ENCODE measurements at regions not wholly inside any gene's neighbourhood (a gene's known extent, or its start where the extent isn't known, plus 50 kb on each side); places are given as distances from the start of the nearest gene placed in this dataset.

DNA sequence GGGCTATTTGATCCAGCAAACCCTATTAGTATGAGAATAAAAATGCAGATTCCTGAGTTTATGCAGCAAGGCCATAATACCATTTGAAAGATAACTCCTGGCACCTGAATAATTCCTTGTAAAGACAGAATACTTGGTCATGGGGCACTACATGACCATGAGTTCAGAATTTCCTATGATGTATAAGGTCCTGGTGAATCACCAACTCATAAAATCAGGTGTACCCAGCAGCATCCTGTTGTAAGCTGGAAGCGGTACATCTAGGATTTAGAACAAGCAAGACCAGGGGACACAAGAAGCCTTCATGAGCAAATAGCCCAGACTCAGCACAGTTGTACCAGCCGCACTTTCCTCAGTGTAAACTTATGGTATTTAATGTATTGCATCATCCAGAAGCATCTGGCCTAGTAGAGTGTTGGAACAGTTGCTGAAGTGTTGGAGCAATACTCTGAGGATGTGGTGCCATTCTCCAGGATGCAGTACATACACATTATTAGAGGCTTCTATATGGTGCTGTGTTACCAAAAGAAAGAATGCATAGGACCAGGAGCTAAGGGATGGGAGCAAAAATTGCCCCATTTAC, 233.4 kb downstream of the SQOR start:
- no peak overlapping the region for H3K14ac ChIP-seq (ENCODE audit: insufficient read depth, low read length)
- H4K91ac ChIP-seq (ENCODE audit: insufficient read length, low read depth, low read length): no peak overlapping the region
- H3K79me1 ChIP-seq (ENCODE audit: insufficient read depth, low read depth, low read length, poor library complexity, severe bottlenecking): no peaks in the 10 kb centered on the region
- H3K4ac ChIP-seq (ENCODE audit: low read depth, low read length): no peak overlapping the region
- no peak overlapping the region for H3K27ac ChIP-seq (ENCODE audit: insufficient read length, low read depth, low read length)
- H3K27me3 ChIP-seq (ENCODE audit: insufficient read depth, low read length): no peaks in the 10 kb centered on the region
- no peaks in the 10 kb centered on the region for H3K9me3 ChIP-seq (ENCODE audit: control insufficient read depth, low read depth, low read length)
- WGBS (ENCODE audit: extremely low coverage, insufficient read length, low lambda C conversion rate): no CpG with 5 or more reads among the region's 2 CpGs
- no peak for DNase-seq
- no peak overlapping the region for H3K23ac ChIP-seq (ENCODE audit: insufficient read length, low read depth, low read length)
- Mint-ChIP-seq H3K27me3 (ENCODE audit: low read depth) (no peaks in the 10 kb centered on the region; the same call in 1 of the 2 replicates), H3K9me3 (peaks cover 19 to 25% of the 10 kb centered on the region in 2 experiments), H3K27ac (no peak overlapping the region), H3K4me3 (no peak overlapping the region), H3K36me3 (ENCODE audit: insufficient read depth in 1 of 3, low read depth in 3 of 3) (peaks cover 0 to 7% (median 6%) of the 10 kb centered on the region in 3 experiments; a peak in 4 of 7 replicates), H3K4me1 (no peaks in the 10 kb centered on the region)
- no peak overlapping the region for H2BK15ac ChIP-seq (ENCODE audit: low read depth, low read length)
- H3K4me2 ChIP-seq (ENCODE audit: insufficient read depth, insufficient read length, low read length): no peak overlapping the region
- no peak overlapping the region for H2BK5ac ChIP-seq (ENCODE audit: insufficient read length, low read length)
- no peak overlapping the region for H4K8ac ChIP-seq (replicated peaks; ENCODE audit: insufficient read length, low read depth, low read length)
- no peaks in the 10 kb centered on the region for H4K20me1 ChIP-seq (ENCODE audit: control insufficient read depth, insufficient read depth, insufficient read length)
- no peak overlapping the region for H2BK120ac ChIP-seq (ENCODE audit: low read depth, low read length, poor library complexity, severe bottlenecking)
- H2AFZ ChIP-seq (ENCODE audit: low read length): no peak overlapping the region
- no peak overlapping the region for H3K18ac ChIP-seq (ENCODE audit: insufficient read length, low read depth, low read length)
- H3K56ac ChIP-seq (ENCODE audit: insufficient read length, low read depth, low read length): no peak overlapping the region
- H2BK20ac ChIP-seq (ENCODE audit: low read depth, low read length, poor library complexity, severe bottlenecking): no peak overlapping the region
- no peak for TF ChIP-seq CTCF (conservative IDR thresholded peaks at IDR 0.05)
- H3K79me2 ChIP-seq (ENCODE audit: insufficient read depth, low read length): no peaks in the 10 kb centered on the region
- H2BK12ac ChIP-seq (ENCODE audit: insufficient read length, low read depth, low read length): no peak overlapping the region
- no peaks in the 10 kb centered on the region for H3K23me2 ChIP-seq (ENCODE audit: insufficient read length, low read depth, low read length, poor library complexity, severe bottlenecking)
- no peak overlapping the region for H3K9ac ChIP-seq (ENCODE audit: extremely low read depth, insufficient read length, low read length)
- H2AK5ac ChIP-seq (ENCODE audit: insufficient read length, low read length): no peak overlapping the region
- no peak overlapping the region for H4K5ac ChIP-seq (ENCODE audit: insufficient read length, low read depth, low read length)
- no peak overlapping the region for H3T11ph ChIP-seq (ENCODE audit: low read length)
- H3K4me1 ChIP-seq (ENCODE audit: insufficient read depth, low read length): no peaks in the 10 kb centered on the region

Measured in H9 (cell line).